ENCODE measurements at regions not wholly inside any gene's neighbourhood (a gene's known extent, or its start where the extent isn't known, plus 50 kb on each side); places are given as distances from the start of the nearest gene placed in this dataset.

DNA sequence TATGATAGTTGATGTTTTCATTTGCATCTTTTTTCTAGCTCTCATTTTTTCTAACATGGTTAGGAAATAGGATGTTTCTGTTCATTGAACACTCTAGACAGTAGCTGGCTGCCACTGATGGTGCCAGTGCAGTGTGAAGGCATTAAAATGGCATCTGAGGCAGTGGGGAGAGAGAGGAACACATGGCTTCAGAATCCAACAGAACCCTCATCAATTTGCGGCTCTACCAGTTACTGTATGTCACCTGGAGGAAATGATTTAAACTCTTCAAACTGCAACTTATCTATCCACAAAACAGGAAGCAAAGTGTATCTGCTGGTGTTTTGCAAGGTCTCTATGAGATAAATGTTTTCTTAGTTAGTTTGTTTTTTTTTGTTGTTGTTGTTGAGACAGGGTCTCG lies 305.2 kb upstream of the PRKCQ start:
- no peak overlapping the region for H3K4me3 ChIP-seq (ENCODE audit: low read depth, low read length)
- TF ChIP-seq, protein P1, sequence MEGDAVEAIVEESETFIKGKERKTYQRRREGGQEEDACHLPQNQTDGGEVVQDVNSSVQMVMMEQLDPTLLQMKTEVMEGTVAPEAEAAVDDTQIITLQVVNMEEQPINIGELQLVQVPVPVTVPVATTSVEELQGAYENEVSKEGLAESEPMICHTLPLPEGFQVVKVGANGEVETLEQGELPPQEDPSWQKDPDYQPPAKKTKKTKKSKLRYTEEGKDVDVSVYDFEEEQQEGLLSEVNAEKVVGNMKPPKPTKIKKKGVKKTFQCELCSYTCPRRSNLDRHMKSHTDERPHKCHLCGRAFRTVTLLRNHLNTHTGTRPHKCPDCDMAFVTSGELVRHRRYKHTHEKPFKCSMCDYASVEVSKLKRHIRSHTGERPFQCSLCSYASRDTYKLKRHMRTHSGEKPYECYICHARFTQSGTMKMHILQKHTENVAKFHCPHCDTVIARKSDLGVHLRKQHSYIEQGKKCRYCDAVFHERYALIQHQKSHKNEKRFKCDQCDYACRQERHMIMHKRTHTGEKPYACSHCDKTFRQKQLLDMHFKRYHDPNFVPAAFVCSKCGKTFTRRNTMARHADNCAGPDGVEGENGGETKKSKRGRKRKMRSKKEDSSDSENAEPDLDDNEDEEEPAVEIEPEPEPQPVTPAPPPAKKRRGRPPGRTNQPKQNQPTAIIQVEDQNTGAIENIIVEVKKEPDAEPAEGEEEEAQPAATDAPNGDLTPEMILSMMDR (IDR thresholded peaks at IDR 0.05; ENCODE audit: low read depth, low read length): no peak

DNA sequence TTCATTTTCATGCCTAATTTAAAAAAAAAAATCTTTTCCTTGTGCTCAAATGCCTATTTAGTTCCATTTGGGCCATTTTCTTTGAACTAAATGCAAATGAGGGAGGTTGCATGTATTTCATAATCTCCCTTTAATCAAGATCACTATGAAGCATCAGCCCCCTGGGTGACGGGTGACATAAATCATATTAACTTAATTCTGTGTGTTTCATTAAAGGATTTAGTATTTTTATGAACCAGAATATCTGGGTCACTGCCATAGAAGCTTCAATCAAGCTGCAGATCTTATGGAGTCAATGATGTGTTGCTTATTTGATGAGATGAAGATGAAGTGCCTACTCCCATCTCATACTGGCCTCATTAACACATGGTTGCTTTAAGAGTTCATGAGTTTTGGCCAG lies 301.9 kb upstream of the PRKCQ start:
- TF ChIP-seq, protein P1 (IDR thresholded peaks at IDR 0.05; ENCODE audit: low read depth, low read length): no peak

DNA sequence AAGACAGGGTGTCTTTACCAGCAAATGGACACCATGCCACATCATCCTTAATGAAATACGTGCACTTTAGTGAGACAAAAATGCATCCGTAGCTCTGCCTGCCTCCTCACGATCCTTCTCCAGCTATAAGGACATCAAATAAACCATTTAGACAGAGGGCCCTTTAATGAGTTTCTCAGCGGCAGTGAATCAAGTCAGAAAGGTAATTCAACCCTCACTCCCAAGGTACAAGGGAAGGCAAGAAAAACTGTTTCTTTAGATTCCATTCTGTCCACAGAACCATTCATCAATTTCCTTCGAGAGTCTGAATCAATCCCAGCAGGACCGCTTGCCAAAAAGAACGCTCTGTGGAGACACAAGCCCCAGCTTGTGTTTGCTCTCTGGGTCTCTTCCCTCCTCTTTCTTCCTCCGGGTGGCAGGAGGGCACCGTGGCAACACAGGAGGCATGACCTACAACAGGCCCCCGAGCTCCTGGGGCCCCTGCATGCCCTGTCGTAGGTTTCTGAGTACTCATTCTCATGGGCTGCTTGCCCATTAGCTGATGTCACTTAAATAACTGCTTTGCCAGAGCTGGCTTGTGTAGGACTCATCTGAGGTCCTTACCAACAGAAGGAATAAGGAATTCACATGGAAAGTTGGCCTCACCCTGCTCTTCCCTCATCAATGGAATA lies 297.8 kb upstream of the PRKCQ start:
- H3K4me3 ChIP-seq (ENCODE audit: low read depth, low read length): no peak overlapping the region
- TF ChIP-seq, protein P1 (IDR thresholded peaks at IDR 0.05; ENCODE audit: low read depth, low read length): no peak

More for the DNA sequence above, 301.9 kb upstream of the PRKCQ start:
- no peak overlapping the region for H3K4me3 ChIP-seq (ENCODE audit: low read depth, low read length)

DNA sequence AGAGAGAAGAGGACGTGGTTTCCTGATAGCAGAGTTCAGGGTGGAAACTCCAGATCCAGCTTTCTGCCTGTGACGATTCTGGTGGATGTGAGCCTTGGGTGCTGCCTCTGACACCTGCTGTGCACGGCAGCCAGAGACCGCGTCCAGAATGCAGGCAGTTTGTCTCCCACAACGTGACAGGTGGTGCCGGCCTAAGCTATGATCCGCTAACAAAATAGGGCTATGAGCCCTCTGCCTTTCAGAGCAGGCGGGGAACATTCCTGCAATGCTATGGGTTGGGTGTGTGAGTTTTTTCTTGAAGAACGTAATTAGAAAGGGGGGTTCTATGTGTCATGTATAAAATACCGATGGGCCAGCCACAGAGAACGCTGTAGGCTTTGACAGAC lies 297.3 kb upstream of the PRKCQ start:
- H3K4me3 ChIP-seq (ENCODE audit: low read depth, low read length): no peak overlapping the region
- TF ChIP-seq, protein P1 (IDR thresholded peaks at IDR 0.05; ENCODE audit: low read depth, low read length): no peak

DNA sequence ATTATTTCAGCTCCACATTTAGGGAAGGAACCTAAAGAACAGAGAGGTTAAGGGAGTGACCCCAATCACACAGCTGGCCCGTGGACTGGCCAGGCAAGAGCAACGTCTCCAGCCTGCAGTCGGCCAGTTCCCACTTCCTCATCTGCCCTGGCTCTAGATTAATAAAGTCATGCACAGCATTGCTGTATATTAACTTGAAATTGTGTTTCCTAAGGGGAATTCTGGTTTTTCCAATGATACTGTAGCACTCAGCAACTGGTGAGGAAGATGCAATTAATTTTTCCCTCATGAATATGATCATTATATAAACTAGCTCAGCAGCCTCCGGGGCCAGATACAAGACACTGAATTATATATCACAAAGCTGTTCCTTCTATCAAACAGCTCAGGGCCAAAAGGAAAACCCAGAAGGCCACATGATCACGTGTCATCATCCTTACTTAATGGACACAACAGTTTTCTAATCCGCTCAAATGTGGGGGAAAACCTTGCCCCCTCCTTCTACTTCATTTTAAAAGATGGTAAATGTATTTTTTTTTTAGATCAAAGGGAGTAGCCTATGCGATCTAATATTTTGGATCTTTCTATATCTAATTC lies 295.3 kb upstream of the PRKCQ start:
- H3K4me3 ChIP-seq (ENCODE audit: low read depth, low read length): no peak overlapping the region
- TF ChIP-seq, protein P1 (IDR thresholded peaks at IDR 0.05; ENCODE audit: low read depth, low read length): no peak

DNA sequence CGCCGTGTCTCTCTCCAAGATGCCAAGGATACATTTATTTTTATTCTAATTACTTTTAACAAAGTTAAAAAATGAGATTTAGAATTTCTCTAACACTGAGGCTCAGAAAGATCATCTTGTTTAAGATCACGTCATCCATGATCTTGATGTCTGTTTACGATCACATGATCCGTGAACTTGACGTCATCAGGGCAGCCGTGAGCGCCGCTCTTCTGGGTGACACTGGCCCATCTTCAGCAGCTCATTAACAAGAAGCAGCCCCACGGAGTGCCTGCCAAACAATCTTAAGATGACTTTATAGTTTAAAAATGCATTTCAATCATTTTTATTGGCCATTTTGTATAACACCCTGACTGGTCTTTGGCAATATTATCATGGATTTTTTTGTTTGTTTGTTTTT lies 291.1 kb upstream of the PRKCQ start:
- TF ChIP-seq, protein P1 (IDR thresholded peaks at IDR 0.05; ENCODE audit: low read depth, low read length): no peak
- H3K4me3 ChIP-seq (ENCODE audit: low read depth, low read length): no peak overlapping the region

DNA sequence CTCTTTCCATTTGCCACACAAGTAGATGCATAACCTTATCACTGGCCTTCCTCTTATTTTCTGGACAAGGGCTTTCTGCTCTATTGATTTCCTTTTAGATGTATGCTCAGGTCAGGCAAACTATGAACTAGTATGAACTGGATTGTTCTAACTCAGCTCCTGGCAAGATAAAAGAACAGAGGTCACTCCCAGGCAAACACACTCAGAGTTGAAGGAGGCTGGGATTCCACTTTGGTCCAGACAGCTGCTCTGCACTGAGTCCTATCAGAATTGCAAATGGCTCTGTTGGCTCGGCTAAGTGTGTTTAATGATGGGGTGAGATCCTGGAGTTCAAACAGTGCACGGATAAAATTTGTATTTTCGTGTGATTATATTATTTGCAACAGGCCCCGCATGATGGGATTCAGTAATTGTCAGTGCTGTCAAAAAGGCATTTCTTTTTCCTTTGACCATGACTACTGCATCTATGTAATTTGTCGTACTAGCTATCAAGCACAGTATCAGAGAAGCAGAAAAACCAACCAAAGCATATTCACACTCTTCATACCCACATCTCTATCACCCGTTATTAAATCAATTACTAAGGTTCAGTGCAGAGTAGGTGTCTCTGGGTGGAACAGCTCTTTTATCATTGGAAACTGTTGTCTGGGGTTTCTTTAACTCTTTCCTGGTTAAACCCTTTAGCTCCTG lies 288.1 kb upstream of the PRKCQ start:
- H3K4me3 ChIP-seq (ENCODE audit: low read depth, low read length): no peak overlapping the region
- TF ChIP-seq, protein P1 (IDR thresholded peaks at IDR 0.05; ENCODE audit: low read depth, low read length): no peak

Data from WI38 (cell line).